Ovary (tissue), 3 donors: ENCODE measurements at regions not wholly inside any gene's neighbourhood (a gene's known extent, or its start where the extent isn't known, plus 50 kb on each side); places are given as distances from the start of the nearest gene placed in this dataset.

Experiments used
- POLR2A ChIP-seq: fragments of 450-650 bp; IDR thresholded peaks from one replicate; pipeline ENCODE4 v1.6.1; 2017; ENCODE audit warnings: antibody characterized with exemption, mild to moderate bottlenecking, moderate library complexity
- TF ChIP-seq, protein P1 (sequence below), 3 donors: fragments of 450-650 bp in 2 of 3; fragments of 200-600 bp in 1 of 3; IDR thresholded peaks; one replicate each; pipeline versions ENCODE4 v1.5.1 to v1.8.0; 2016 to 2022; ENCODE audit warnings: antibody characterized with exemption in 3 of 3, mild to moderate bottlenecking in 1 of 3
- donor health status: DM: no; HTN: no; CAD: no.

DNA sequence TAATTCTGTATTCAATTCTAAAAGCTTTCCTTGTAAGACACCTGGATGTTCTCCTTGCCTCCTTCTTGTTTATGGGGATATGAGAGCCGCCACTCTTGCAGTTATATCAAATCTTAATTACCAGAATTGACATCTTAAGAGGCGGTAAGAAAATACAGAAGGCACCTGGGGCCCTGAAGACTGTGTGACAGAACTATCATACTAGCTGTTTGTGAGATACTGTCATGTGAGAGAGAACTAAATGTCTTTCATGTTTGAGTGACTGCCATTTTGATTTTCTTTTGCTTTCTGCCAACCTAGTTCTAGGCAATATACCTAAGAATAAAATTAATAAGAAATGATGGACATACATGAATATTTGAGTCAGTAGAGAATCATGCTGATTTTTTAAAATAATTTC lies 340.2 kb upstream of the SMIM31 start:
- TF ChIP-seq, protein P1, sequence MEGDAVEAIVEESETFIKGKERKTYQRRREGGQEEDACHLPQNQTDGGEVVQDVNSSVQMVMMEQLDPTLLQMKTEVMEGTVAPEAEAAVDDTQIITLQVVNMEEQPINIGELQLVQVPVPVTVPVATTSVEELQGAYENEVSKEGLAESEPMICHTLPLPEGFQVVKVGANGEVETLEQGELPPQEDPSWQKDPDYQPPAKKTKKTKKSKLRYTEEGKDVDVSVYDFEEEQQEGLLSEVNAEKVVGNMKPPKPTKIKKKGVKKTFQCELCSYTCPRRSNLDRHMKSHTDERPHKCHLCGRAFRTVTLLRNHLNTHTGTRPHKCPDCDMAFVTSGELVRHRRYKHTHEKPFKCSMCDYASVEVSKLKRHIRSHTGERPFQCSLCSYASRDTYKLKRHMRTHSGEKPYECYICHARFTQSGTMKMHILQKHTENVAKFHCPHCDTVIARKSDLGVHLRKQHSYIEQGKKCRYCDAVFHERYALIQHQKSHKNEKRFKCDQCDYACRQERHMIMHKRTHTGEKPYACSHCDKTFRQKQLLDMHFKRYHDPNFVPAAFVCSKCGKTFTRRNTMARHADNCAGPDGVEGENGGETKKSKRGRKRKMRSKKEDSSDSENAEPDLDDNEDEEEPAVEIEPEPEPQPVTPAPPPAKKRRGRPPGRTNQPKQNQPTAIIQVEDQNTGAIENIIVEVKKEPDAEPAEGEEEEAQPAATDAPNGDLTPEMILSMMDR (IDR thresholded peaks at IDR 0.05) = no peak
- no peak for TF ChIP-seq POLR2A
